ENCODE measurements at regions not wholly inside any gene's neighbourhood (a gene's known extent, or its start where the extent isn't known, plus 50 kb on each side); places are given as distances from the start of the nearest gene placed in this dataset.

- CTCF ChIA-PET: no interaction called here
- no peak for DNase-seq (ENCODE audit: low spot score)
- no TSS peak for BruUV-seq (replicated peaks)
Measured at GRCh38 chr6:54598787-54599313, 247.7 kb upstream of the FAM83B start.

GRCh38 chr6:54601600-54602300 lies 244.8 kb upstream of the FAM83B start:
- Histone ChIP-seq H3K4me3 (ENCODE audit: low read depth, low read length, poor library complexity, severe bottlenecking) (no peak overlapping the region), H3K27ac (ENCODE audit: low read depth, low read length, poor library complexity, severe bottlenecking) (no peak overlapping the region), H3K4me1 (ENCODE audit: insufficient read depth, low read length, poor library complexity, severe bottlenecking) (peaks cover 3% of the 10 kb centered on the region), H3K27me3 (replicated peaks; ENCODE audit: insufficient read depth, low read depth, low read length, poor library complexity) (no peaks in the 10 kb centered on the region), H3K9me3 (ENCODE audit: low read depth, low read length, poor library complexity, severe bottlenecking) (no peaks in the 10 kb centered on the region), H3K36me3 (ENCODE audit: insufficient read depth, low read length, poor library complexity, severe bottlenecking) (no peaks in the 10 kb centered on the region)
- intact Hi-C loops (cut with micrococcal nuclease; ENCODE audit: unreplicated experiment): no loop called here
- TF ChIP-seq CTCF (conservative IDR thresholded peaks at IDR 0.05; ENCODE audit: low read depth, low read length) (no peak), EZH2 (IDR thresholded peaks at IDR 0.05; ENCODE audit: borderline replicate concordance, low read depth, low read length, poor library complexity, severe bottlenecking) (no peak)
- DNase-seq (ENCODE audit: low spot score): no peak
- no TSS peak for BruUV-seq (replicated peaks)
- ChIA-PET CTCF (no interaction called here), POLR2A (ENCODE audit: low non-redundant PET) (no interaction called here)

More at GRCh38 chr6:54598787-54599313, 247.7 kb upstream of the FAM83B start:
- H3K4me3 ChIP-seq (ENCODE audit: low read depth, low read length, poor library complexity, severe bottlenecking): no peak overlapping the region
- intact Hi-C loops (cut with micrococcal nuclease; ENCODE audit: unreplicated experiment): no loop called here
- no peaks in the 10 kb centered on the region for H3K36me3 ChIP-seq (ENCODE audit: insufficient read depth, low read length, poor library complexity, severe bottlenecking)
- H3K27ac ChIP-seq (ENCODE audit: low read depth, low read length, poor library complexity, severe bottlenecking): no peak overlapping the region
- no peaks in the 10 kb centered on the region for H3K27me3 ChIP-seq (replicated peaks; ENCODE audit: insufficient read depth, low read depth, low read length, poor library complexity)
- H3K9me3 ChIP-seq (ENCODE audit: low read depth, low read length, poor library complexity, severe bottlenecking): no peaks in the 10 kb centered on the region
- POLR2A ChIA-PET (ENCODE audit: low non-redundant PET): no interaction called here
- peaks cover 3% of the 10 kb centered on the region for H3K4me1 ChIP-seq (ENCODE audit: insufficient read depth, low read length, poor library complexity, severe bottlenecking)
- TF ChIP-seq CTCF (conservative IDR thresholded peaks at IDR 0.05; ENCODE audit: low read depth, low read length) (no peak), EZH2 (IDR thresholded peaks at IDR 0.05; ENCODE audit: borderline replicate concordance, low read depth, low read length, poor library complexity, severe bottlenecking) (no peak)

GRCh38 chr6:54602591-54602990 lies 244.0 kb upstream of the FAM83B start:
- BruUV-seq (replicated peaks): no TSS peak
- no peaks in the 10 kb centered on the region for H3K36me3 ChIP-seq (ENCODE audit: insufficient read depth, low read length, poor library complexity, severe bottlenecking)
- H3K4me1 ChIP-seq (ENCODE audit: insufficient read depth, low read length, poor library complexity, severe bottlenecking): peaks cover 3% of the 10 kb centered on the region
- no peak for TF ChIP-seq EZH2 (IDR thresholded peaks at IDR 0.05; ENCODE audit: borderline replicate concordance, low read depth, low read length, poor library complexity, severe bottlenecking)
- TF ChIP-seq CTCF (conservative IDR thresholded peaks at IDR 0.05; ENCODE audit: low read depth, low read length): no peak
- H3K9me3 ChIP-seq (ENCODE audit: low read depth, low read length, poor library complexity, severe bottlenecking): no peaks in the 10 kb centered on the region
- no peak overlapping the region for H3K27ac ChIP-seq (ENCODE audit: low read depth, low read length, poor library complexity, severe bottlenecking)
- no peak for DNase-seq (ENCODE audit: low spot score)
- no peaks in the 10 kb centered on the region for H3K27me3 ChIP-seq (replicated peaks; ENCODE audit: insufficient read depth, low read depth, low read length, poor library complexity)
- no peak overlapping the region for H3K4me3 ChIP-seq (ENCODE audit: low read depth, low read length, poor library complexity, severe bottlenecking)
- intact Hi-C loops (cut with micrococcal nuclease; ENCODE audit: unreplicated experiment): no loop called here
- POLR2A ChIA-PET (ENCODE audit: low non-redundant PET): no interaction called here
- CTCF ChIA-PET: no interaction called here
